ENCODE measurements at regions not wholly inside any gene's neighbourhood (a gene's known extent, or its start where the extent isn't known, plus 50 kb on each side); places are given as distances from the start of the nearest gene placed in this dataset.

- no peak for DNase-seq (ENCODE audit: low read depth, low spot score)
- no peak overlapping the region for H3K4me3 ChIP-seq (ENCODE audit: low read depth, low read length)
- no peak for TF ChIP-seq CTCF (IDR thresholded peaks at IDR 0.05; ENCODE audit: low read depth, low read length)
- in situ Hi-C loops (cut with HindIII; ENCODE audit: low sequenced_read_pairs) = no loop called here
Observed at GRCh38 chr4:175103403-175103802, 185.2 kb downstream of the ADAM29 start.

- TF ChIP-seq CTCF (IDR thresholded peaks at IDR 0.05; ENCODE audit: low read depth, low read length) = no peak
- no peak overlapping the region for H3K4me3 ChIP-seq (ENCODE audit: low read depth, low read length)
- in situ Hi-C loops (cut with HindIII; ENCODE audit: low sequenced_read_pairs) = no loop called here
- DNase-seq (ENCODE audit: low read depth, low spot score) = no peak
Observed at GRCh38 chr4:175106301-175106700, 188.1 kb downstream of the ADAM29 start.

GRCh38 chr4:175109933-175110332 lies 191.8 kb downstream of the ADAM29 start:
- no peak for DNase-seq (ENCODE audit: low read depth, low spot score)
- H3K4me3 ChIP-seq (ENCODE audit: low read depth, low read length) = no peak overlapping the region
- in situ Hi-C loops (cut with HindIII; ENCODE audit: low sequenced_read_pairs) = no loop called here
- no peak for TF ChIP-seq CTCF (IDR thresholded peaks at IDR 0.05; ENCODE audit: low read depth, low read length)

- no peak overlapping the region for H3K4me3 ChIP-seq (ENCODE audit: low read depth, low read length)
- TF ChIP-seq CTCF (IDR thresholded peaks at IDR 0.05; ENCODE audit: low read depth, low read length) = no peak
- peak; percentile 8 for DNase-seq (ENCODE audit: low read depth, low spot score)
- in situ Hi-C loops (cut with HindIII; ENCODE audit: low sequenced_read_pairs) = no loop called here
Observed at GRCh38 chr4:175125410-175126068, 207.4 kb downstream of the ADAM29 start.

GRCh38 chr4:175127314-175127713 lies 209.2 kb downstream of the ADAM29 start:
- H3K4me3 ChIP-seq (ENCODE audit: low read depth, low read length) = no peak overlapping the region
- TF ChIP-seq CTCF (IDR thresholded peaks at IDR 0.05; ENCODE audit: low read depth, low read length) = no peak
- in situ Hi-C loops (cut with HindIII; ENCODE audit: low sequenced_read_pairs) = no loop called here
- peak; percentile 57 for DNase-seq (ENCODE audit: low read depth, low spot score)

GRCh38 chr4:175129797-175130196 lies 211.6 kb downstream of the ADAM29 start:
- no peak for DNase-seq (ENCODE audit: low read depth, low spot score)
- in situ Hi-C loops (cut with HindIII; ENCODE audit: low sequenced_read_pairs) = no loop called here
- H3K4me3 ChIP-seq (ENCODE audit: low read depth, low read length) = no peak overlapping the region
- no peak for TF ChIP-seq CTCF (IDR thresholded peaks at IDR 0.05; ENCODE audit: low read depth, low read length)
